HG03457 (cell line): ENCODE measurements at regions not wholly inside any gene's neighbourhood (a gene's known extent, or its start where the extent isn't known, plus 50 kb on each side); places are given as distances from the start of the nearest gene placed in this dataset.
"Not testable (repeated sequence)": the region's sequence is repeated elsewhere in the genome, so short reads cannot be mapped to it uniquely, and the experiment has no call there.

Source experiments
- ATAC-seq: cut with Tn5 transposase; IDR thresholded peaks from one replicate; pipeline ENCODE4 v1.9.1; 2021; ENCODE audit warnings: moderate number of reproducible peaks; ENCODE audit not compliant: unreplicated experiment

- no peak for ATAC-seq
Measured at GRCh38 chrX:55142206-55142918, 53.5 kb downstream of the PAGE2 start.

- ATAC-seq = no peak
Measured at GRCh38 chrX:55142919-55143310, 54.1 kb downstream of the PAGE2 start.

GRCh38 chrX:55143621-55144020 is 54.8 kb downstream of the PAGE2 start:
- no peak for ATAC-seq

- ATAC-seq = no peak
Measured at GRCh38 chrX:55144697-55145096, 55.9 kb downstream of the PAGE2 start.

- no peak for ATAC-seq
Measured at GRCh38 chrX:55149242-55149641, 60.4 kb downstream of the PAGE2 start.

GRCh38 chrX:55151199-55151598 is 62.4 kb downstream of the PAGE2 start:
- no peak for ATAC-seq

GRCh38 chrX:55159551-55159950 is 60.6 kb upstream of the PAGE5 start:
- no peak for ATAC-seq

GRCh38 chrX:55160685-55161552 is 59.2 kb upstream of the PAGE5 start:
- peak; percentile 89 for ATAC-seq

- ATAC-seq = no peak
Measured at GRCh38 chrX:55161581-55161980, 58.6 kb upstream of the PAGE5 start.

GRCh38 chrX:55163171-55163570 is 57.0 kb upstream of the PAGE5 start:
- ATAC-seq = no peak

- not testable (repeated sequence) for ATAC-seq
Measured at GRCh38 chrX:55165026-55165425, 55.1 kb upstream of the PAGE5 start.

- no peak for ATAC-seq
Measured at GRCh38 chrX:55167124-55167803, 52.9 kb upstream of the PAGE5 start.

GRCh38 chrX:55167901-55168300 is 52.2 kb upstream of the PAGE5 start:
- ATAC-seq = no peak

GRCh38 chrX:55169782-55170181 is 50.4 kb upstream of the PAGE5 start:
- no peak for ATAC-seq
